H1 (cell line): ENCODE measurements at regions not wholly inside any gene's neighbourhood (a gene's known extent, or its start where the extent isn't known, plus 50 kb on each side); places are given as distances from the start of the nearest gene placed in this dataset.

Experiments used
- CTCF ChIA-PET: fragments of 300-600 bp; sonication (Branson Sonifier 250); formaldehyde crosslinking; loops from one replicate; lab custom pipeline; 2021; ENCODE audit not compliant: partially characterized antibody; lab: Charles Lee
- POLR2A ChIA-PET: fragments of 300-600 bp; sonication (Branson Sonifier 250); formaldehyde crosslinking; loops from one replicate; lab custom pipeline; 2021; ENCODE audit warnings: inconsistent platforms; ENCODE audit not compliant: partially characterized antibody; lab: Charles Lee
- DNase-seq, 2 experiments: peaks; one replicate each; pipeline versions ENCODE4 v3.0.0 to v3.0.0-alpha.2; 2010 to 2022; ENCODE audit warnings: low spot score in 2 of 2, low read depth in 1 of 2, mixed read lengths in 1 of 2
- FAIRE-seq: peaks from 2 replicates; lab custom pipeline; 2011; peaks lifted over from hg19 to GRCh38; lab: Jason Lieb, UNC
- H2AFZ ChIP-seq: 2 replicates; pipeline ENCODE4 v1.8.1; 2012; ENCODE audit warnings: low read length, inconsistent platforms
- H2AK5ac ChIP-seq: 2 replicates; pipeline ENCODE4 v1.6.1; 2013; ENCODE audit warnings: low read depth, low read length
- H2BK120ac ChIP-seq: replicated peaks from 2 replicates; pipeline ENCODE3; 2013; ENCODE audit warnings: low read depth, low read length, inconsistent platforms
- H2BK12ac ChIP-seq: 2 replicates; pipeline ENCODE4 v1.6.1; 2013; ENCODE audit warnings: low read depth, low read length
- H2BK15ac ChIP-seq: 2 replicates; pipeline ENCODE4 v1.6.1; 2013; ENCODE audit warnings: low read length
- H2BK20ac ChIP-seq: 2 replicates; pipeline ENCODE4 v1.6.1; 2013; ENCODE audit warnings: low read length
- H2BK5ac ChIP-seq: 2 replicates; pipeline ENCODE4 v1.6.1; 2013; ENCODE audit warnings: low read depth, low read length
- H3K14ac ChIP-seq: 2 replicates; pipeline ENCODE4 v1.6.1; 2013; ENCODE audit warnings: inconsistent platforms; ENCODE audit not compliant: insufficient read length
- H3K18ac ChIP-seq: 2 replicates; pipeline ENCODE4 v1.6.1; 2013; ENCODE audit warnings: low read length; ENCODE audit errors: extremely low read depth
- H3K23ac ChIP-seq: 2 replicates; pipeline ENCODE4 v1.6.1; 2013; ENCODE audit warnings: inconsistent platforms; ENCODE audit not compliant: insufficient read length
- H3K23me2 ChIP-seq: 2 replicates; pipeline ENCODE4 v1.6.1; 2013; ENCODE audit warnings: low read depth, low read length
- H3K27ac ChIP-seq: 2 replicates; pipeline ENCODE4 v1.6.1; 2011; ENCODE audit warnings: low read depth, low read length, inconsistent platforms
- H3K27me3 ChIP-seq, 4 experiments: replicated peaks in 1 of 4; 1 replicate in 1 of 4; 2 replicates in 3 of 4; pipeline versions ENCODE4 v1.6.1 to v1.8.1; 2011 to 2013; ENCODE audit warnings: low read length in 3 of 4, mild to moderate bottlenecking in 3 of 4, inconsistent platforms in 2 of 4, mixed read lengths in 2 of 4, moderate library complexity in 1 of 4; ENCODE audit not compliant: control insufficient read depth in 3 of 4, insufficient read depth in 3 of 4; ENCODE audit errors: extremely low read depth in 1 of 4
- H3K36me3 ChIP-seq, 4 experiments: 2 replicates each; pipeline versions ENCODE4 v1.6.1 to v1.8.1; 2011 to 2013; ENCODE audit warnings: mild to moderate bottlenecking in 4 of 4, low read length in 3 of 4, moderate library complexity in 2 of 4, control low read depth in 1 of 4, inconsistent platforms in 1 of 4; ENCODE audit not compliant: insufficient read depth in 4 of 4, control insufficient read depth in 2 of 4
- H3K4ac ChIP-seq: replicated peaks from 2 replicates; pipeline ENCODE3; 2013; ENCODE audit warnings: low read length, low read depth, mixed read lengths, inconsistent platforms; ENCODE audit not compliant: insufficient read length
- H3K4me1 ChIP-seq, 4 experiments: replicated peaks in 1 of 4; 1 replicate in 1 of 4; 2 replicates in 3 of 4; pipeline versions ENCODE4 v1.6.1 to v1.8.1; 2011 to 2013; ENCODE audit warnings: low read length in 3 of 4, inconsistent platforms in 2 of 4, mixed read lengths in 1 of 4; ENCODE audit not compliant: insufficient read depth in 4 of 4, control insufficient read depth in 3 of 4
- H3K4me2 ChIP-seq, 2 experiments: 2 replicates each; pipeline versions ENCODE4 v1.6.1 to v1.8.1; 2011 to 2013; ENCODE audit warnings: low read depth in 2 of 2, low read length in 2 of 2, control low read depth in 1 of 2, inconsistent platforms in 1 of 2, mild to moderate bottlenecking in 1 of 2; ENCODE audit not compliant: insufficient read depth in 1 of 2
- H3K4me3 ChIP-seq, 4 experiments: fragments of 200-600, 300-600 bp in 1 of 4; sonication (generic), shearing (Covaris generic), sonication (Bioruptor Twin) in 1 of 4; 2 replicates each; pipeline versions ENCODE4 v1.5.1 to v1.8.1; 2011 to 2016; ENCODE audit warnings: low read length in 4 of 4, low read depth in 3 of 4, control low read depth in 2 of 4, inconsistent platforms in 2 of 4, mild to moderate bottlenecking in 2 of 4, mixed read lengths in 1 of 4, moderate library complexity in 1 of 4; ENCODE audit not compliant: insufficient read depth in 2 of 4; ENCODE audit errors: extremely low read depth in 1 of 4
- H3K56ac ChIP-seq: replicated peaks from 2 replicates; pipeline ENCODE3; 2013; ENCODE audit warnings: low read depth, mild to moderate bottlenecking, mixed read lengths, low read length, inconsistent platforms; ENCODE audit not compliant: insufficient read length
- H3K79me1 ChIP-seq: 2 replicates; pipeline ENCODE4 v1.6.1; 2013; ENCODE audit warnings: low read depth, low read length, control low read depth
- H3K79me2 ChIP-seq, 2 experiments: 2 replicates each; pipeline versions ENCODE4 v1.6.1 to v1.8.1; 2012 to 2013; ENCODE audit warnings: low read length in 2 of 2, mild to moderate bottlenecking in 2 of 2, inconsistent platforms in 1 of 2; ENCODE audit not compliant: insufficient read depth in 2 of 2, control insufficient read depth in 1 of 2
- H3K9ac ChIP-seq, 4 experiments: replicated peaks in 1 of 4; 1 replicate in 1 of 4; 2 replicates in 3 of 4; pipeline versions ENCODE4 v1.6.1 to v1.8.1; 2011 to 2013; ENCODE audit warnings: low read depth in 3 of 4, low read length in 3 of 4, control low read depth in 2 of 4, mild to moderate bottlenecking in 2 of 4, moderate library complexity in 2 of 4, inconsistent platforms in 1 of 4; ENCODE audit errors: extremely low read depth in 1 of 4
- H3K9me3 ChIP-seq, 2 experiments: 2 replicates each; pipeline versions ENCODE4 v1.6.1 to v1.8.1; 2012 to 2013; ENCODE audit warnings: mild to moderate bottlenecking in 2 of 2, moderate library complexity in 2 of 2, control low read depth in 1 of 2, inconsistent platforms in 1 of 2, low read depth in 1 of 2, low read length in 1 of 2, mixed read lengths in 1 of 2; ENCODE audit not compliant: insufficient read depth in 2 of 2
- H4K20me1 ChIP-seq, 2 experiments: replicated peaks in 1 of 2; 2 replicates each; pipeline versions ENCODE3 to v1.8.1; 2011 to 2013; ENCODE audit warnings: inconsistent platforms in 2 of 2, low read length in 2 of 2, mild to moderate bottlenecking in 1 of 2; ENCODE audit not compliant: insufficient read depth in 2 of 2, control insufficient read depth in 1 of 2
- H4K5ac ChIP-seq: 2 replicates; pipeline ENCODE4 v1.6.1; 2013; ENCODE audit warnings: low read length, low read depth, mixed read lengths, inconsistent platforms; ENCODE audit not compliant: insufficient read length
- H4K8ac ChIP-seq: 2 replicates; pipeline ENCODE4 v1.8.0; 2013; ENCODE audit warnings: mild to moderate bottlenecking, moderate library complexity, low read length, inconsistent platforms; ENCODE audit not compliant: insufficient read depth; ENCODE audit errors: extremely low read depth
- H4K91ac ChIP-seq: replicated peaks from 2 replicates; pipeline ENCODE3; 2013; ENCODE audit warnings: low read length, mixed read lengths, inconsistent platforms; ENCODE audit not compliant: insufficient read length
- CBX5 ChIP-seq: fragments of 300-800, 300-1000 bp; sonication (generic); IDR thresholded peaks from 2 replicates; pipeline ENCODE4 v1.7.1; 2016; ENCODE audit warnings: antibody characterized with exemption, low read length, low read depth
- EP300 ChIP-seq, 2 experiments: IDR thresholded peaks; 1 replicate in 1 of 2; 2 replicates in 1 of 2; pipeline ENCODE4 v1.6.1; 2011 to 2012; ENCODE audit warnings: low read depth in 2 of 2, low read length in 2 of 2, mild to moderate bottlenecking in 2 of 2, borderline replicate concordance in 1 of 2, inconsistent platforms in 1 of 2, moderate library complexity in 1 of 2
- EZH2 ChIP-seq: fragments of 200-600 bp; sonication (generic); IDR thresholded peaks from 2 replicates; pipeline ENCODE4 v1.7.1; 2012; ENCODE audit warnings: low read depth, mild to moderate bottlenecking, moderate library complexity, low read length, inconsistent platforms; ENCODE audit not compliant: severe bottlenecking
- JUND ChIP-seq: IDR thresholded peaks from 2 replicates; pipeline ENCODE4 v1.6.1; 2011; ENCODE audit warnings: mild to moderate bottlenecking, improper control_type of control experiment, low read length
- KDM5A ChIP-seq: fragments of 200-600 bp; IDR thresholded peaks from 2 replicates; pipeline ENCODE4 v1.7.1; 2012; ENCODE audit warnings: mild to moderate bottlenecking, low read length, inconsistent platforms, mixed read lengths
- RAD21 ChIP-seq, 2 experiments: IDR thresholded peaks in 1 of 2; conservative IDR thresholded peaks in 1 of 2; 2 replicates each; pipeline ENCODE4 v1.6.1; 2011; ENCODE audit warnings: low read depth in 2 of 2, low read length in 2 of 2, improper control_type of control experiment in 1 of 2, inconsistent platforms in 1 of 2, mild to moderate bottlenecking in 1 of 2, moderate library complexity in 1 of 2
- SIN3A ChIP-seq, 2 experiments: IDR thresholded peaks in 1 of 2; conservative IDR thresholded peaks in 1 of 2; 2 replicates each; pipeline ENCODE4 v1.6.1; 2011 to 2012; ENCODE audit warnings: low read length in 2 of 2, improper control_type of control experiment in 1 of 2, low read depth in 1 of 2, mild to moderate bottlenecking in 1 of 2
- SP1 ChIP-seq: IDR thresholded peaks from 2 replicates; pipeline ENCODE4 v1.6.1; 2011; ENCODE audit warnings: low read depth, low read length
- SRF ChIP-seq: IDR thresholded peaks from 2 replicates; pipeline ENCODE4 v1.6.1; 2011; ENCODE audit warnings: mild to moderate bottlenecking, low read depth, low read length, moderate library complexity
- SUZ12 ChIP-seq: fragments of 200-600 bp; sonication (generic); IDR thresholded peaks from 2 replicates; pipeline ENCODE4 v1.6.1; 2012; ENCODE audit warnings: mild to moderate bottlenecking, inconsistent platforms, low read length, moderate library complexity, mixed read lengths
- TAF7 ChIP-seq: optimal IDR thresholded peaks from 2 replicates; pipeline ENCODE3; 2011; ENCODE audit warnings: low read depth, mild to moderate bottlenecking, inconsistent platforms, low read length, moderate library complexity, borderline replicate concordance
- YY1 ChIP-seq: IDR thresholded peaks from 2 replicates; pipeline ENCODE4 v1.6.1; 2011; ENCODE audit warnings: low read depth, mild to moderate bottlenecking, low read length
- WGBS, 2 experiments: shearing (Covaris generic) in 1 of 2; methylation state at CpG; one replicate each; pipeline versions ENCODE4 v1.1.6 to v1.1.7; 2013 to 2015; ENCODE audit warnings: low lambda C conversion rate in 2 of 2, mixed read lengths in 2 of 2, inconsistent platforms in 1 of 2, low coverage in 1 of 2, missing lambda C conversion rate in 1 of 2; ENCODE audit not compliant: insufficient replicate concordance in 2 of 2, insufficient coverage in 1 of 2, insufficient read length in 1 of 2; ENCODE audit errors: extremely low coverage in 1 of 2, missing lambda C conversion rate in 1 of 2; 5-methylcytosine and 5-hydroxymethylcytosine counted together

- Histone ChIP-seq H2BK120ac (no peak overlapping the region), H3K56ac (no peak overlapping the region), H2AFZ (no peak overlapping the region), H2AK5ac (no peak overlapping the region), H3K14ac (no peak overlapping the region), H3K9me3 (no peaks in the 10 kb centered on the region), H4K20me1 (no peaks in the 10 kb centered on the region), H3K4ac (no peak overlapping the region), H4K91ac (no peak overlapping the region), H2BK12ac (no peak overlapping the region), H3K4me3 (no peak overlapping the region), H3K23me2 (no peaks in the 10 kb centered on the region), H2BK5ac (no peak overlapping the region), H3K18ac (no peak overlapping the region), H2BK15ac (no peak overlapping the region), H3K36me3 (no peaks in the 10 kb centered on the region), H3K79me2 (no peaks in the 10 kb centered on the region), H3K27me3 (no peaks in the 10 kb centered on the region), H2BK20ac (no peak overlapping the region), H3K4me2 (no peak overlapping the region), H3K23ac (no peak overlapping the region), H4K8ac (no peak overlapping the region), H3K79me1 (no peaks in the 10 kb centered on the region), H4K5ac (no peak overlapping the region), H3K27ac (no peak overlapping the region), H3K9ac (no peak overlapping the region), H3K4me1 (no peaks in the 10 kb centered on the region)
- DNase-seq (no peak), FAIRE-seq (no peak)
- ChIA-PET POLR2A (no interaction called here), CTCF (no interaction called here)
- WGBS, 2 experiments = 93% methylated on average over 8 of the region's 8 CpGs; no CpG with 5 or more reads in 1 of the 2 experiments
- TF ChIP-seq SIN3A (conservative IDR thresholded peaks at IDR 0.05 in 1 of 2, IDR thresholded peaks at IDR 0.05 in 1 of 2; ENCODE audit: low read depth in 1 of 2, low read length in 2 of 2) (no peak), JUND (no peak), YY1 (no peak), SRF (no peak), KDM5A (no peak), EP300 (IDR thresholded peaks at IDR 0.05; ENCODE audit: borderline replicate concordance in 1 of 2, low read depth in 2 of 2, low read length in 2 of 2) (no peak), EZH2 (no peak), SUZ12 (no peak), RAD21 (IDR thresholded peaks at IDR 0.05 in 1 of 2, conservative IDR thresholded peaks at IDR 0.05 in 1 of 2; ENCODE audit: low read depth in 2 of 2, low read length in 2 of 2) (no peak), TAF7 (no peak), CBX5 (no peak), SP1 (no peak)
Observed at GRCh38 chr9:86700629-86701028, 246.7 kb downstream of the GAS1 start.
